ENCODE measurements at regions not wholly inside any gene's neighbourhood (a gene's known extent, or its start where the extent isn't known, plus 50 kb on each side); places are given as distances from the start of the nearest gene placed in this dataset.

DNA sequence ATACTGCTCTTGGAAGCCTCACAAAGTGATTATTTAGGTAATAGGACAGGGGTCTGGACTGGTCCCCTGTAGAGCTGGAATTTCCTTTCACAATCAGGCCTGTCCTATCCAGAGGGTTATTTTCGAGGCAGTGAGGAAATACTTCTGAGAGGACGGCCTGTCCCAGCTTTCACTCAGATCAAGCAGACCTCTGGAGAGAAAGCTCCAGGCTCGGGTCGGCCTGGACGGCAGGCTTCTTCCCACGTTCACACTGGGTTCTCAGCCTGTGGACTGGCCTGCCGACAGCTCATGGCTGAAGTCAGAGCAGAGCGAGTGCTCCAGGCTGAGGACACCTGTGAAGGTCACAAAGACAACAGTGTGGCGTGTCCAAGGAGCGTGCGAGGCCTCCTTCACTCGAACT lies 405.3 kb downstream of the VPS13C start:
- H3K9me3 Mint-ChIP-seq: peaks cover 8% of the 10 kb centered on the region

DNA sequence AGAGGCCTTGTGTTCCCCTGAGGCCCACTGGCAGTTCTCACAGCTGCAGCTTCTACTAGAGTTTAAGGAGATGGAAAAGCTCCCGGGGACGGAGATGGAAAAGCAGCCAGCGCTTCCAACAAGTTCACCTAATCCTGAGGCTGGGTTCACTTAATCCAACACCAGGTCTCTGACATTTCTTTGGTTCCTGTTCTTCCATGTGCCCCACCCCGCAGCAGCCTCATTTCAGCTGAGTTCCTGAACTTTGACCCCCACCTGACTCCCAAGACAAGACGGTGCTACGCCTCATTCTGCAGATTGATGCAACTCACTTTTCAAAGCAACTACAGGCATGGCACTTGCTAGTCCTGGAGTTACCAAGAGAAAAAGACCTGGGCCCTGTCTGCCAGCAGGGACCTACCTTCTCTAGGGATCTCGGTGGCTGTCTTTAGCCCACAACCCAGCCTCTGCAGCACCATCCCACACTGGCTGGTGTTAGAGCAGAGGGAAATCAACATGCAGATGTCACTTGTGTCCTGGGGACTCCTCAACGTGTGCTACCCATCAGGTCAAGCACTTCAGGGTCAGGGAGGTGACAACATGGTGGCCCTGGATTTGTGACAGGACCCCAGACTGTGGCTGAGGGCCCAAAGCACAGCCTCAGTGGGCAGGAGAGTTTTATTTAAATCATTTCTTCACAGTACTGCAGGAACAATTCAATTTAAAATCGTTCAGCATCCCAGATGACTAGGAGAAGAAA lies 406.1 kb downstream of the VPS13C start:
- no peak overlapping the region for H3K27ac Mint-ChIP-seq
- intact Hi-C loops (cut with micrococcal nuclease): no loop called here
- no peak overlapping the region for H3K4me3 Mint-ChIP-seq
- no peaks in the 10 kb centered on the region for H3K27me3 Mint-ChIP-seq
- ChIA-PET CTCF (no interaction called here), POLR2A (no interaction called here)
- DNase-seq (no peak), ATAC-seq (ENCODE audit: low read depth) (no peak)
- H3K4me1 Mint-ChIP-seq: no peaks in the 10 kb centered on the region
- no peaks in the 10 kb centered on the region for H3K36me3 Mint-ChIP-seq (ENCODE audit: low read depth)
- TF ChIP-seq, protein P1, sequence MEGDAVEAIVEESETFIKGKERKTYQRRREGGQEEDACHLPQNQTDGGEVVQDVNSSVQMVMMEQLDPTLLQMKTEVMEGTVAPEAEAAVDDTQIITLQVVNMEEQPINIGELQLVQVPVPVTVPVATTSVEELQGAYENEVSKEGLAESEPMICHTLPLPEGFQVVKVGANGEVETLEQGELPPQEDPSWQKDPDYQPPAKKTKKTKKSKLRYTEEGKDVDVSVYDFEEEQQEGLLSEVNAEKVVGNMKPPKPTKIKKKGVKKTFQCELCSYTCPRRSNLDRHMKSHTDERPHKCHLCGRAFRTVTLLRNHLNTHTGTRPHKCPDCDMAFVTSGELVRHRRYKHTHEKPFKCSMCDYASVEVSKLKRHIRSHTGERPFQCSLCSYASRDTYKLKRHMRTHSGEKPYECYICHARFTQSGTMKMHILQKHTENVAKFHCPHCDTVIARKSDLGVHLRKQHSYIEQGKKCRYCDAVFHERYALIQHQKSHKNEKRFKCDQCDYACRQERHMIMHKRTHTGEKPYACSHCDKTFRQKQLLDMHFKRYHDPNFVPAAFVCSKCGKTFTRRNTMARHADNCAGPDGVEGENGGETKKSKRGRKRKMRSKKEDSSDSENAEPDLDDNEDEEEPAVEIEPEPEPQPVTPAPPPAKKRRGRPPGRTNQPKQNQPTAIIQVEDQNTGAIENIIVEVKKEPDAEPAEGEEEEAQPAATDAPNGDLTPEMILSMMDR (IDR thresholded peaks at IDR 0.05): no peak
- H3K9me3 Mint-ChIP-seq: peaks cover 8% of the 10 kb centered on the region

More for the DNA sequence above, 405.3 kb downstream of the VPS13C start:
- Mint-ChIP-seq H3K4me1 (no peaks in the 10 kb centered on the region), H3K27me3 (no peaks in the 10 kb centered on the region), H3K4me3 (no peak overlapping the region), H3K36me3 (ENCODE audit: low read depth) (no peaks in the 10 kb centered on the region), H3K27ac (no peak overlapping the region)
- no peak for DNase-seq
- TF ChIP-seq, protein P1 (IDR thresholded peaks at IDR 0.05): no peak
- POLR2A ChIA-PET: no interaction called here
- CTCF ChIA-PET: no interaction called here
- ATAC-seq (ENCODE audit: low read depth): no peak
- intact Hi-C loops (cut with micrococcal nuclease): no loop called here

DNA sequence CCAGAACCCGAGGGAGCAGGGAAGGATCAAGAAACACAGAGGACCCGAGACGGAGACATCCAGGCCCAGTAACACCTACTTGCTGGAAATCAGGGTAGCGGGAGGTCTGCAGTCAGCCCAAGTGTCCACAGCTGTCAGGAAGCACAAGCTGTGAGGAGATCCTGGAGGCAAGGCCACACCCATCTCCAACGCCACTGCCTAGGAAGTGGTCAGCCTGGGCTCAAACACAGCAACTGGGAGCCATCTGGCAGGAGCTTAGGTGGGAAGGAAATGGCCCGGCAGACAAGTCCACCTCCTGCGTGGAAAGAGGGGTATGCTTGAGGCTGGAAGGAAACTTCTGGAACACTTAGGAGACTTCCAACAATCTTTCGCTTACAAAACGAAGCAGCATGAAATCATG lies 407.1 kb downstream of the VPS13C start:
- no peak for ATAC-seq (ENCODE audit: low read depth)
- H3K9me3 Mint-ChIP-seq: no peaks in the 10 kb centered on the region
- no peak overlapping the region for H3K27ac Mint-ChIP-seq
- H3K4me1 Mint-ChIP-seq: no peaks in the 10 kb centered on the region
- intact Hi-C loops (cut with micrococcal nuclease): no loop called here
- ChIA-PET POLR2A (no interaction called here), CTCF (no interaction called here)
- TF ChIP-seq, protein P1 (IDR thresholded peaks at IDR 0.05): no peak
- H3K4me3 Mint-ChIP-seq: no peak overlapping the region
- H3K36me3 Mint-ChIP-seq (ENCODE audit: low read depth): no peaks in the 10 kb centered on the region
- no peaks in the 10 kb centered on the region for H3K27me3 Mint-ChIP-seq
- DNase-seq: no peak

DNA sequence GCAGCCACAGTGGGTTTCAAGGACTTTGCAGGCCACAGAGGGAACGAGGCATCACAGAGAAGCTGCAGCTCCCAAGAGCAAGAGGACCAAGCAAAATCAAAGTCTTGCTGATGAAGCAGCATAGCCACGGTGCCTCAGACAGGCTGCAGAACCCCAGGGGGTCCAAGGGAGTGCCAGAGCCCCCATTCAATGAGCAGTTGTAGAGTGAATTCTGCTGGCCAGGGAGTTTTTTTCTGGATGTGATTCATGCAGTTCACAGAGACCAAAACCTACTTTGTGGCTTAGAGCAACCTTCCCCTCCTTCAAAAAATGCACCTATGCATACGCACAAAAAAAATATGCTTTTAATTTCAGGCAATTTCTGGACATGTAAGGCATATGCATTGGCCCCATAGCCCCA lies 409.0 kb downstream of the VPS13C start:
- intact Hi-C loops (cut with micrococcal nuclease): no loop called here
- ChIA-PET POLR2A (no interaction called here), CTCF (no interaction called here)
- DNase-seq: no peak
- TF ChIP-seq, protein P1 (IDR thresholded peaks at IDR 0.05): no peak
- no peak for ATAC-seq (ENCODE audit: low read depth)
- Mint-ChIP-seq H3K27me3 (peaks cover 3% of the 10 kb centered on the region), H3K4me1 (no peaks in the 10 kb centered on the region), H3K4me3 (no peak overlapping the region), H3K36me3 (ENCODE audit: low read depth) (no peaks in the 10 kb centered on the region), H3K27ac (no peak overlapping the region), H3K9me3 (no peaks in the 10 kb centered on the region)

DNA sequence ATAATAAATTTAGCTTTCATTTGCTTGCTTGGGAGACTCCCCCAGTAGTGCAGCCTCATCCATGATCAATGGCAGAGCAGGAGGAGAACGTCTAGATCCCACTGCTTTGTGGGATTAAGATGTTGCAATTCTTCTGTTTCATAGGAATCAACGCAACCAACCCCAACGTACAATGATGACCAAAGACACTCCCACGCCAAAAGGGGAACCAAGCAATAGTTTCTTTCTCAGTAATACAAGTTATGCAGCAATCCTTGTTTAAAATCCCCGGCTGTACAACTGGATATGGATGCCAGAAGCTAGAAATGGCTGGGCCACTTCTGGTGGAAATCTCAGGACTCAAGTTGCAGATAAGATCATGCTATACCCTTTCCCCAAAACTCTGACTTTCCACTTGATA lies 411.2 kb downstream of the VPS13C start:
- TF ChIP-seq, protein P1 (IDR thresholded peaks at IDR 0.05): no peak
- H3K27ac Mint-ChIP-seq: no peak overlapping the region
- no peaks in the 10 kb centered on the region for H3K9me3 Mint-ChIP-seq
- H3K4me1 Mint-ChIP-seq: no peaks in the 10 kb centered on the region
- ATAC-seq (ENCODE audit: low read depth) (no peak), DNase-seq (no peak)
- ChIA-PET CTCF (no interaction called here), POLR2A (no interaction called here)
- no peak overlapping the region for H3K4me3 Mint-ChIP-seq
- H3K27me3 Mint-ChIP-seq: peaks cover 6% of the 10 kb centered on the region
- intact Hi-C loops (cut with micrococcal nuclease): no loop called here
- H3K36me3 Mint-ChIP-seq (ENCODE audit: low read depth): no peaks in the 10 kb centered on the region

All from activated B cell treated with CpG ODN at 0.5 μM for 24 hours (primary cell).